ENCODE measurements at regions not wholly inside any gene's neighbourhood (a gene's known extent, or its start where the extent isn't known, plus 50 kb on each side); places are given as distances from the start of the nearest gene placed in this dataset.

GRCh38 chr16:59645194-59645593 lies 911.1 kb upstream of the GOT2 start:
- Mint-ChIP-seq H3K36me3 (ENCODE audit: low read depth) (peaks cover 7% of the 10 kb centered on the region; the same call in 2 of the 3 replicates), H3K27me3 (ENCODE audit: insufficient read depth, low read depth, poor library complexity) (peaks cover 2% of the 10 kb centered on the region), H3K9me3 (peaks cover 27% of the 10 kb centered on the region), H3K27ac (no peak overlapping the region), H3K4me1 (no peaks in the 10 kb centered on the region), H3K4me3 (no peak overlapping the region)
- ATAC-seq, result no peak
- Histone ChIP-seq H4K20me1 (replicated peaks; ENCODE audit: insufficient read depth) (no peaks in the 10 kb centered on the region; the same call in 1 of the 2 replicates), H3K9me2 (ENCODE audit: insufficient read depth) (peaks cover 4% of the 10 kb centered on the region; the same call in 1 of the 2 replicates), H3F3A (replicated peaks; ENCODE audit: low read depth) (no peaks in the 10 kb centered on the region), H3K4me3 (no peak overlapping the region), H3K27me3 (ENCODE audit: insufficient read depth) (no peaks in the 10 kb centered on the region), H3K4me2 (no peak overlapping the region), H3K36me3 (ENCODE audit: insufficient read depth) (peaks cover 7% of the 10 kb centered on the region; the same call in 1 of the 2 replicates), H3K27ac (ENCODE audit: low read depth) (no peak overlapping the region), H3K4me1 (ENCODE audit: insufficient read depth) (no peaks in the 10 kb centered on the region), H3K79me2 (replicated peaks; ENCODE audit: insufficient read depth) (no peaks in the 10 kb centered on the region), H2AFZ (no peak overlapping the region)
- TF ChIP-seq ZNF462 (CRISPR knock-in tag; IDR thresholded peaks at IDR 0.05) (no peak), CREB1 (CRISPR knock-in tag; IDR thresholded peaks at IDR 0.05; ENCODE audit: low read depth) (no peak), ZNF114 (CRISPR knock-in tag; IDR thresholded peaks at IDR 0.05) (no peak), POLR2AphosphoS5 (IDR thresholded peaks at IDR 0.05; ENCODE audit: low read depth) (no peak), REST (IDR thresholded peaks at IDR 0.05; ENCODE audit: unreplicated experiment) (no peak), JUNB (IDR thresholded peaks at IDR 0.05; ENCODE audit: unreplicated experiment) (no peak)
- no peak for DNase-seq (ENCODE audit: low spot score)
